Small intestine (tissue), 7 donors: ENCODE measurements at regions not wholly inside any gene's neighbourhood (a gene's known extent, or its start where the extent isn't known, plus 50 kb on each side); places are given as distances from the start of the nearest gene placed in this dataset.

ENCODE experiments used
- DNase-seq, 2 donors: peaks; one replicate each; pipeline versions ENCODE4 v3.0.0 to v3.0.0-alpha.2; 2013
- FAIRE-seq: peaks from 2 replicates; lab custom pipeline; 2012; peaks lifted over from hg19 to GRCh38; lab: Jason Lieb, UNC
- H3K27ac ChIP-seq, 3 donors: one replicate each; pipeline ENCODE4 v1.5.1; 2013; ENCODE audit warnings: low read length in 2 of 3, mild to moderate bottlenecking in 2 of 3, control low read depth in 1 of 3, inconsistent platforms in 1 of 3, low read depth in 1 of 3, moderate library complexity in 1 of 3
- H3K27me3 ChIP-seq, 3 donors: one replicate each; pipeline ENCODE4 v1.6.1; 2013; ENCODE audit warnings: low read length in 3 of 3, inconsistent platforms in 1 of 3; ENCODE audit not compliant: control insufficient read depth in 3 of 3, insufficient read depth in 3 of 3
- H3K36me3 ChIP-seq, 3 donors: one replicate each; pipeline ENCODE4 v1.6.1; 2013; ENCODE audit warnings: low read length in 3 of 3, inconsistent platforms in 1 of 3, low read depth in 1 of 3, mild to moderate bottlenecking in 1 of 3, moderate library complexity in 1 of 3; ENCODE audit not compliant: control insufficient read depth in 3 of 3, insufficient read depth in 2 of 3
- H3K4me1 ChIP-seq, 3 donors: one replicate each; pipeline ENCODE4 v1.6.1; 2013; ENCODE audit warnings: low read length in 2 of 3, inconsistent platforms in 1 of 3, low read depth in 1 of 3, mild to moderate bottlenecking in 1 of 3, moderate library complexity in 1 of 3; ENCODE audit not compliant: control insufficient read depth in 3 of 3, insufficient read depth in 2 of 3
- H3K4me3 ChIP-seq, 3 donors: one replicate each; pipeline ENCODE4 v1.5.1; 2013; ENCODE audit warnings: low read length in 3 of 3, control low read depth in 1 of 3, inconsistent platforms in 1 of 3, low read depth in 1 of 3, mild to moderate bottlenecking in 1 of 3, moderate library complexity in 1 of 3
- H3K9me3 ChIP-seq, 2 donors: one replicate each; pipeline ENCODE4 v1.6.1; 2013; ENCODE audit warnings: low read depth in 1 of 2, low read length in 1 of 2; ENCODE audit not compliant: control insufficient read depth in 2 of 2, insufficient read depth in 1 of 2
- WGBS, 3 donors: extraction: QIAGEN DNeasy Blood & Tissue Kit; methylation state at CpG; one replicate each; pipeline ENCODE4 v1.1.7; 2013; 5-methylcytosine and 5-hydroxymethylcytosine counted together
- donor health status: healthy with polysubstance abuse.
- donor health status: control.
- donor health status: control.
- donor health status: Bipolar disorder and iron deficiency.
- donor health status: healthy.

DNA sequence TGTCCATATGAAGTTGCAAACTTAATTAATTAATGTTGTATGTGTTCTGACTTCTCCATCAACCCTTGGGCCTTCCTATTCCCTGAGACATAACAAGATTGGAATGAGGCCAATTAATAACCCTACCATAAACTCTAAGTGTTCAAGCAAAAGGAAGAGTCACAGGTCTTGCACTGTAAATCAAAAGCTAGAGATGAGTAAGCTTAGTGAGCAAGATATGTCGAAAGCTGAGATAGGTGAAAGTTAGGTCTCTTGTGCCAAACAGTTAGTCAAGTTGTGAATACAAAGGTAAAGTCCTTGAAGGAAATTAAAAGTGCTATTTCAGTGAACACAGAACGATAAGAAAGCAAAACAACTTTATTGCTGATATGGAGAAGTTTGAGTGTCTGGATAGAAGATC is 58.2 kb upstream of the GPRIN3 start:
- H3K4me3 ChIP-seq, result no peak overlapping the region
- FAIRE-seq (peak; percentile 94), DNase-seq (peak; percentile 76 to 97)
- H3K27ac ChIP-seq, result no peak overlapping the region
- no peaks in the 10 kb centered on the region for H3K36me3 ChIP-seq
- no peaks in the 10 kb centered on the region for H3K27me3 ChIP-seq
- 9 to 44% (median 18%) methylated on average over 2 of the region's 2 CpGs for WGBS, 3 donors
- peaks cover 4 to 5% (median 4%) of the 10 kb centered on the region in 3 donors for H3K4me1 ChIP-seq
- H3K9me3 ChIP-seq, result peaks cover 0 to 2% of the 10 kb centered on the region in 2 donors

DNA sequence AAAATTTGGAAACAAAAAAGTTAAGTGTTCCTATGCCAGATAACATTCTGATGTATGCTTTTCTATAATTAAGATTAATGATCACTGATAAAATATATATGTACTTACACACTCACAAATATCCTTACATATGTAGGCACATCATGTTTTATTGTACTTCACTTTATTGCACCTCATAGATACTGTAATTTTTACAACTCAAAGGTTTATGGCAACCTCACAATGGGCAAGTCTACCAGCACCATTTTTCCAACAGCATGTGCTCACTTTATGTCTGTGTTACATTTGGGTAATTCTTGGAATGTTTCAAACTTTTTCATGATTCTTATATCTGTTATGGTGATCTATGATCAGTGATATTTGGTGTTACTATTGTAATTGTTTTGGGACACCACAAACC is 57.8 kb upstream of the GPRIN3 start:
- no peak overlapping the region for H3K27ac ChIP-seq
- H3K9me3 ChIP-seq, result peaks cover 0 to 2% of the 10 kb centered on the region in 2 donors
- no peaks in the 10 kb centered on the region for H3K27me3 ChIP-seq
- peak in 1 of 2 donors; percentile 70 for DNase-seq
- H3K4me1 ChIP-seq, result peaks cover 4 to 5% (median 4%) of the 10 kb centered on the region in 3 donors
- H3K4me3 ChIP-seq, result no peak overlapping the region
- FAIRE-seq, result no peak
- no peaks in the 10 kb centered on the region for H3K36me3 ChIP-seq

DNA sequence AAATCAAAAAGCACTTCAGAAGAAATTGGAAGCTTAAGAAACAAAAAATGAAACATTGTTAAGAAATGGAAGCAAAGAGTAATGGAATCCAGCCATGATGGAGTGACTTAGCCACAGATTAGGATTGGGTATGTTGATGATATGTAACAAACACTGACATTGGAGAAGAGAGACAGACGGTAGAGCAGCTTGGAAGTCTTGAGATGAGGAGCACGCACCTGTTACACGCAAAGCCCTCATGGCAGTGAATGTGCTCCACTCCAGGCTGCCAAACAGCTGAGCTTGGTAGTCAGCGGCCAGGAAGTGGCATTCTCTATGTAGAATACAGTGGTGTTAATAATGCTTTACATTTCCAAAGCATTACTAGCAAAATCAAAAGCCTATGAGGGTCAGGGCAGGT is 56.9 kb upstream of the GPRIN3 start:
- WGBS, 3 donors, result 96 to 99% (median 98%) methylated on average over 4 of the region's 4 CpGs
- Histone ChIP-seq H3K27ac (no peak overlapping the region), H3K4me1 (peaks cover 4 to 5% (median 4%) of the 10 kb centered on the region in 3 donors), H3K36me3 (no peaks in the 10 kb centered on the region), H3K4me3 (no peak overlapping the region), H3K27me3 (no peaks in the 10 kb centered on the region), H3K9me3 (peaks cover 0 to 2% of the 10 kb centered on the region in 2 donors)
- FAIRE-seq, result no peak
- no peak for DNase-seq

DNA sequence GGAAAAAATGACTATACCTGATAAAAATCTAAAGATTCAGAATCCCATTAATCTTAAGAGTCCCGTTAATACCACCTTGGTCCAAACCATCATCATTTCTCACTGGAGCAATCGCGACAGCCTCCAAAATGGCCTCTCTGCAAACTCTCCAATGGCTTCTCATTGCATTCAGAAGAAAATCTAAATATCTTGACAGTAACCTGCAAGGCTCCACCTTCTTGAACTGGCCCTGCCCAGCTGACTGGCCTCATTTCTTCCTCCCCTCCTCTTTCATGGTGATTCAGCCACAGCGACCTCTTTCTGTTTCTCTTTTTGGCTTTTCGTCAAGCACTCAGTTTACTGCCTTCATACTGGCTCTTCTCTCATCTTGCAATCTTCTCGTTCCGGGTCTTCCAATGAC is 56.2 kb upstream of the GPRIN3 start:
- no peaks in the 10 kb centered on the region for H3K36me3 ChIP-seq
- H3K9me3 ChIP-seq, result peaks cover 0 to 2% of the 10 kb centered on the region in 2 donors
- no peak overlapping the region for H3K27ac ChIP-seq
- H3K4me3 ChIP-seq, result no peak overlapping the region
- FAIRE-seq (no peak), DNase-seq (no peak)
- H3K4me1 ChIP-seq, result peaks cover 4 to 5% (median 4%) of the 10 kb centered on the region in 3 donors
- WGBS, 3 donors, result 92 to 94% (median 93%) methylated on average over 7 of the region's 7 CpGs
- H3K27me3 ChIP-seq, result no peaks in the 10 kb centered on the region

DNA sequence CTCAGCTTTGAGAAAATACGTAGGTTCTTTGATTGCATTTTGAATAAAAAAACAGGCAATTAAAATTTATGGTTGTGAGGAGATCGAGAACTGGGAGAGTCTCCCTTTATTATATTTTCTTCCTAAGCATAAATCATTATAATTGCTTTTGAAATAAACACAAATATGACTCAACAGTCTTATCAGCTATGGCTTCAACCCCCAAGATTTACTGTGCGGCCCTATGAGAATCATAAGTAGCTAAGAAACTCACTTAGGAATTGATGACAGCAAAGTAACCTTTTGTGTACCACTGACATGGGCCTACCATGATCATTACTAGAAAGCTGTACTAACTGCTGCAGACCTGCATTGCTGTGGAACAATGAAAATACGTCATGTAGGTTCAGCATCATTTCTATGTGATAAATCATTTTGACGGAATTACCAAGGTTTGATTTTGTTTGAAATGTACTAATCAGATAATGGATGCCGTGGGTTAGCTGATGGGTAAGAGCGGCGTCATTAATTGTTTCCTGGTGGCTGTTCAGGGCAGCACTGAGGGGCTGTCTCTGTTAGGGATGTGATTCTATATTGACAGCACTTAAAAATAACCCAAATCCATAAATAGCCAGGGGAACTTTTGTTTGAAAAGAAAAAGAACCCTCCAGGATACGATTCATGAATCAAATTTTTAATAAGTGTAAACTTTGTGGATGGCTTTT is 51.5 kb upstream of the GPRIN3 start:
- no peaks in the 10 kb centered on the region for H3K36me3 ChIP-seq
- no peaks in the 10 kb centered on the region for H3K4me1 ChIP-seq
- WGBS, 3 donors, result 64 to 76% (median 75%) methylated on average over 9 of the region's 9 CpGs
- DNase-seq (peak in 1 of 2 donors; percentile 24), FAIRE-seq (no peak)
- H3K9me3 ChIP-seq, result no peaks in the 10 kb centered on the region
- no peaks in the 10 kb centered on the region for H3K27me3 ChIP-seq
- H3K27ac ChIP-seq, result no peak overlapping the region
- no peak overlapping the region for H3K4me3 ChIP-seq

DNA sequence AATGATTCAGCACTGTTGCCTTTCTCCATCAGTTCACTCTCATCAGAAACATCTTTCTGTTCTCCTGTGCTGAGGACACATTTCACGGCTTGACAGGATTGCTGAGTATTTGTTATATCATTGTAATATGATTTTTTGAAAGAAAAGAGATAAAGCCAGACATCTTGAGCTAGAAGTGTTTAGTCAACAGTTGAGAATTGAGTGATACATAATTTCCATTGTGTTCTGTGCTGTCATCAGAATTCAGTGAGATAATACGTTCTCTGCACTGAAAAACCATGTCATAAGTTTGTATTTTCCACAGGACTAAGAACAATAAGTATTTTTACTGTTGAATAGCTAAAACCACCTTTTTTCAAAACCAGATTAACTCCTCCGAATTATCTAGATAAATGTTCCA is 50.2 kb upstream of the GPRIN3 start:
- DNase-seq, result no peak
- no peaks in the 10 kb centered on the region for H3K36me3 ChIP-seq
- H3K27me3 ChIP-seq, result no peaks in the 10 kb centered on the region
- H3K27ac ChIP-seq, result no peak overlapping the region
- no peak overlapping the region for H3K4me3 ChIP-seq
- H3K4me1 ChIP-seq, result no peaks in the 10 kb centered on the region
- H3K9me3 ChIP-seq, result no peaks in the 10 kb centered on the region
- 91 to 94% (median 92%) methylated on average over 3 of the region's 3 CpGs for WGBS, 3 donors
- FAIRE-seq, result no peak
